GM12878 (cell line): ENCODE measurements at regions not wholly inside any gene's neighbourhood (a gene's known extent, or its start where the extent isn't known, plus 50 kb on each side); places are given as distances from the start of the nearest gene placed in this dataset.

ENCODE experiments used
- ATAC-seq: fragments of 200-7000 bp; cut with Tn5 transposase; 3 replicates; pipeline ENCODE4 v1.9.1; 2020; ENCODE audit warnings: mild to moderate bottlenecking, moderate library complexity
- BruUV-seq: library from RNA; stranded (reverse); fragments of 400-500 nt; replicated peaks from 2 replicates; lab custom pipeline; 2021; lab: Mats Ljungman, UMichigan
- CTCF ChIA-PET: fragments of 300-600 bp; sonication (Branson Sonifier 250); formaldehyde crosslinking; extraction: SDS; loops from one replicate; lab custom pipeline; 2021; ENCODE audit warnings: inconsistent platforms; lab: Yijun Ruan, JAX
- POLR2A ChIA-PET: fragments of 350-600 bp; formaldehyde crosslinking; extraction: SDS; loops from one replicate; lab custom pipeline; 2021; ENCODE audit warnings: inconsistent platforms; lab: Charles Lee
- RAD21 ChIA-PET: fragments of 300-600 bp; sonication (Branson Sonifier 250); formaldehyde crosslinking; loops from one replicate; lab custom pipeline; 2023; ENCODE audit warnings: antibody characterized with exemption; ENCODE audit not compliant: unreplicated experiment; lab: Charles Lee
- SMC1A ChIA-PET: fragments of 300-600 bp; sonication (Branson Sonifier 250); formaldehyde crosslinking; loops from one replicate; lab custom pipeline; 2023; ENCODE audit not compliant: unreplicated experiment, uncharacterized antibody; lab: Charles Lee
- DNase-seq: peaks from one replicate; pipeline ENCODE4 v3.0.0-alpha.2; 2011; ENCODE audit warnings: low read depth, low spot score
- FAIRE-seq: peaks from 3 replicates; lab custom pipeline; 2011; peaks lifted over from hg19 to GRCh38; lab: Jason Lieb, UNC
- H2AFZ ChIP-seq: 2 replicates; pipeline ENCODE4 v1.6.0; 2011; ENCODE audit warnings: low read depth, low read length, control low read depth; ENCODE audit not compliant: control insufficient read depth
- H3K27ac ChIP-seq: 2 replicates; pipeline ENCODE4 v1.5.1; 2011; ENCODE audit warnings: control low read depth; ENCODE audit not compliant: control insufficient read depth, insufficient read depth
- H3K27me3 ChIP-seq, 2 experiments: replicated peaks in 1 of 2; 2 replicates each; pipeline versions ENCODE4 v1.6.0 to v1.6.1; 2011; ENCODE audit warnings: low read length in 1 of 2; ENCODE audit not compliant: control insufficient read depth in 2 of 2, insufficient read depth in 2 of 2
- H3K36me3 ChIP-seq, 2 experiments: 2 replicates each; pipeline ENCODE4 v1.5.1; 2011; ENCODE audit warnings: low read length in 1 of 2; ENCODE audit not compliant: control insufficient read depth in 2 of 2, insufficient read depth in 2 of 2
- H3K4me1 ChIP-seq: 2 replicates; pipeline ENCODE4 v1.6.1; 2011; ENCODE audit warnings: mild to moderate bottlenecking, low read length, moderate library complexity, mixed read lengths; ENCODE audit not compliant: control insufficient read depth, insufficient read depth
- H3K4me2 ChIP-seq: 2 replicates; pipeline ENCODE4 v1.6.0; 2011; ENCODE audit warnings: control low read depth; ENCODE audit not compliant: control insufficient read depth, insufficient read depth
- H3K4me3 ChIP-seq: fragments of 200-600 bp; sonication (generic); 2 replicates; pipeline ENCODE4 v1.5.1; 2016
- H3K79me2 ChIP-seq: 2 replicates; pipeline ENCODE4 v1.6.0; 2011; ENCODE audit warnings: low read length; ENCODE audit not compliant: control insufficient read depth, insufficient read depth
- H3K9ac ChIP-seq: 2 replicates; pipeline ENCODE4 v1.8.0; 2011; ENCODE audit warnings: low read length, control low read depth, mixed read lengths; ENCODE audit not compliant: control insufficient read depth, insufficient read depth
- H3K9me3 ChIP-seq: replicated peaks from 3 replicates; pipeline ENCODE4 v1.5.1; 2011; ENCODE audit warnings: mild to moderate bottlenecking, low read length; ENCODE audit not compliant: control insufficient read depth, insufficient read depth
- H4K20me1 ChIP-seq: 2 replicates; pipeline ENCODE4 v1.6.0; 2011; ENCODE audit not compliant: control insufficient read depth, insufficient read depth
- CBX3 ChIP-seq: fragments of 200-600 bp; sonication (generic); IDR thresholded peaks from 2 replicates; pipeline ENCODE4 v1.6.1; 2016; ENCODE audit warnings: low read depth, borderline replicate concordance
- EGR1 ChIP-seq, 2 experiments: IDR thresholded peaks; 1 replicate in 1 of 2; 2 replicates in 1 of 2; pipeline ENCODE4 v1.6.1; 2011 to 2012; ENCODE audit warnings: low read depth in 2 of 2, low read length in 2 of 2, borderline replicate concordance in 1 of 2, mild to moderate bottlenecking in 1 of 2, moderate library complexity in 1 of 2
- IKZF1 ChIP-seq: fragments of 450-650 bp; conservative IDR thresholded peaks from 2 replicates; pipeline ENCODE4 v1.6.1; 2017; ENCODE audit warnings: antibody characterized with exemption, mild to moderate bottlenecking
- JUNB ChIP-seq: IDR thresholded peaks from 2 replicates; pipeline ENCODE4 v1.6.1; 2016; ENCODE audit warnings: antibody characterized with exemption, mild to moderate bottlenecking
- MXI1 ChIP-seq: fragments of 150-350 bp; IDR thresholded peaks from 2 replicates; pipeline ENCODE4 v1.6.1; 2011; ENCODE audit warnings: low read depth, mild to moderate bottlenecking, inconsistent platforms, low read length, improper control_type of control experiment
- NFIC ChIP-seq: IDR thresholded peaks from 2 replicates; pipeline ENCODE4 v1.6.1; 2012; ENCODE audit warnings: low read depth, mild to moderate bottlenecking, inconsistent platforms, low read length, moderate library complexity
- RAD21 ChIP-seq: IDR thresholded peaks from 2 replicates; pipeline ENCODE4 v1.6.1; 2011; ENCODE audit warnings: mild to moderate bottlenecking, low read depth, low read length, moderate library complexity; ENCODE audit not compliant: insufficient read depth
- SP1 ChIP-seq: IDR thresholded peaks from one replicate; pipeline ENCODE4 v1.6.1; 2011; ENCODE audit warnings: low read depth, low read length
- STAT1 ChIP-seq: fragments of 450-650 bp; conservative IDR thresholded peaks from 2 replicates; pipeline ENCODE4 v1.6.1; 2014; ENCODE audit warnings: antibody characterized with exemption, mild to moderate bottlenecking
- ZNF622 ChIP-seq: fragments of 450-650 bp; IDR thresholded peaks from 2 replicates; pipeline ENCODE4 v1.6.1; 2017; ENCODE audit warnings: mild to moderate bottlenecking, inconsistent platforms
- WGBS: methylation state at CpG from one replicate; pipeline ENCODE4 v1.1.6; 2016; ENCODE audit warnings: low lambda C conversion rate; ENCODE audit not compliant: insufficient replicate concordance, insufficient coverage; ENCODE audit errors: missing lambda C conversion rate; 5-methylcytosine and 5-hydroxymethylcytosine counted together
- in situ Hi-C: fragments of 300-500 bp; cut with MboI; formaldehyde crosslinking; loops from 9 replicates; pipeline ENCODE4 v1.14.3; 2018; ENCODE audit warnings: mixed read lengths
- intact Hi-C: fragments of 100-400 bp; cut with micrococcal nuclease; formaldehyde crosslinking; loops from one replicate; pipeline ENCODE4 v1.14.2; 2022; ENCODE audit not compliant: unreplicated experiment
- TF ChIP-seq, protein P1 (sequence below): IDR thresholded peaks from 2 replicates; pipeline ENCODE4 v1.6.1; 2012; ENCODE audit warnings: improper control_type of control experiment, low read depth, low read length; ENCODE audit not compliant: insufficient replicate concordance

- BruUV-seq: no TSS peak
- in situ Hi-C loops: no loop called here
- RAD21 ChIA-PET: no interaction called here
- SMC1A ChIA-PET: no interaction called here
- Histone ChIP-seq H3K4me2 (no peak overlapping the region), H3K4me1 (no peaks in the 10 kb centered on the region), H3K4me3 (no peak overlapping the region), H3K27me3 (no peaks in the 10 kb centered on the region), H3K9me3 (no peaks in the 10 kb centered on the region), H2AFZ (no peak overlapping the region), H3K27ac (no peak overlapping the region), H3K36me3 (no peaks in the 10 kb centered on the region), H3K79me2 (no peaks in the 10 kb centered on the region), H4K20me1 (no peaks in the 10 kb centered on the region), H3K9ac (no peak overlapping the region)
- ATAC-seq (no peak), FAIRE-seq (no peak), DNase-seq (no peak)
- WGBS: 94% methylated on average over 2 of the region's 2 CpGs
- CTCF ChIA-PET: no interaction called here
- intact Hi-C loops: no loop called here
- POLR2A ChIA-PET: no interaction called here
- TF ChIP-seq NFIC: no peak
- no peak for TF ChIP-seq JUNB
- no peak for TF ChIP-seq RAD21
- no peak for TF ChIP-seq EGR1 (IDR thresholded peaks at IDR 0.05; ENCODE audit: borderline replicate concordance in 1 of 2, low read depth in 2 of 2, low read length in 2 of 2)
- no peak for TF ChIP-seq CBX3
- TF ChIP-seq MXI1: no peak
- no peak for TF ChIP-seq STAT1
- TF ChIP-seq SP1: no peak
- TF ChIP-seq, protein P1, sequence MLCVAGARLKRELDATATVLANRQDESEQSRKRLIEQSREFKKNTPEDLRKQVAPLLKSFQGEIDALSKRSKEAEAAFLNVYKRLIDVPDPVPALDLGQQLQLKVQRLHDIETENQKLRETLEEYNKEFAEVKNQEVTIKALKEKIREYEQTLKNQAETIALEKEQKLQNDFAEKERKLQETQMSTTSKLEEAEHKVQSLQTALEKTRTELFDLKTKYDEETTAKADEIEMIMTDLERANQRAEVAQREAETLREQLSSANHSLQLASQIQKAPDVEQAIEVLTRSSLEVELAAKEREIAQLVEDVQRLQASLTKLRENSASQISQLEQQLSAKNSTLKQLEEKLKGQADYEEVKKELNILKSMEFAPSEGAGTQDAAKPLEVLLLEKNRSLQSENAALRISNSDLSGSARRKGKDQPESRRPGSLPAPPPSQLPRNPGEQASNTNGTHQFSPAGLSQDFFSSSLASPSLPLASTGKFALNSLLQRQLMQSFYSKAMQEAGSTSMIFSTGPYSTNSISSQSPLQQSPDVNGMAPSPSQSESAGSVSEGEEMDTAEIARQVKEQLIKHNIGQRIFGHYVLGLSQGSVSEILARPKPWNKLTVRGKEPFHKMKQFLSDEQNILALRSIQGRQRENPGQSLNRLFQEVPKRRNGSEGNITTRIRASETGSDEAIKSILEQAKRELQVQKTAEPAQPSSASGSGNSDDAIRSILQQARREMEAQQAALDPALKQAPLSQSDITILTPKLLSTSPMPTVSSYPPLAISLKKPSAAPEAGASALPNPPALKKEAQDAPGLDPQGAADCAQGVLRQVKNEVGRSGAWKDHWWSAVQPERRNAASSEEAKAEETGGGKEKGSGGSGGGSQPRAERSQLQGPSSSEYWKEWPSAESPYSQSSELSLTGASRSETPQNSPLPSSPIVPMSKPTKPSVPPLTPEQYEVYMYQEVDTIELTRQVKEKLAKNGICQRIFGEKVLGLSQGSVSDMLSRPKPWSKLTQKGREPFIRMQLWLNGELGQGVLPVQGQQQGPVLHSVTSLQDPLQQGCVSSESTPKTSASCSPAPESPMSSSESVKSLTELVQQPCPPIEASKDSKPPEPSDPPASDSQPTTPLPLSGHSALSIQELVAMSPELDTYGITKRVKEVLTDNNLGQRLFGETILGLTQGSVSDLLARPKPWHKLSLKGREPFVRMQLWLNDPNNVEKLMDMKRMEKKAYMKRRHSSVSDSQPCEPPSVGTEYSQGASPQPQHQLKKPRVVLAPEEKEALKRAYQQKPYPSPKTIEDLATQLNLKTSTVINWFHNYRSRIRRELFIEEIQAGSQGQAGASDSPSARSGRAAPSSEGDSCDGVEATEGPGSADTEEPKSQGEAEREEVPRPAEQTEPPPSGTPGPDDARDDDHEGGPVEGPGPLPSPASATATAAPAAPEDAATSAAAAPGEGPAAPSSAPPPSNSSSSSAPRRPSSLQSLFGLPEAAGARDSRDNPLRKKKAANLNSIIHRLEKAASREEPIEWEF: no peak
- no peak for TF ChIP-seq IKZF1
- TF ChIP-seq ZNF622: no peak
Measured at GRCh38 chr16:72680732-72681131, 367.2 kb downstream of the ZFHX3 start.
